GM21576 (cell line): ENCODE measurements at regions not wholly inside any gene's neighbourhood (a gene's known extent, or its start where the extent isn't known, plus 50 kb on each side); places are given as distances from the start of the nearest gene placed in this dataset.
"Not testable (repeated sequence)": the region's sequence is repeated elsewhere in the genome, so short reads cannot be mapped to it uniquely, and the experiment has no call there.

Experiments used
- ATAC-seq: cut with Tn5 transposase; IDR thresholded peaks from one replicate; pipeline ENCODE4 v1.9.1; 2021; ENCODE audit warnings: mild to moderate bottlenecking, moderate library complexity; ENCODE audit not compliant: unreplicated experiment

DNA sequence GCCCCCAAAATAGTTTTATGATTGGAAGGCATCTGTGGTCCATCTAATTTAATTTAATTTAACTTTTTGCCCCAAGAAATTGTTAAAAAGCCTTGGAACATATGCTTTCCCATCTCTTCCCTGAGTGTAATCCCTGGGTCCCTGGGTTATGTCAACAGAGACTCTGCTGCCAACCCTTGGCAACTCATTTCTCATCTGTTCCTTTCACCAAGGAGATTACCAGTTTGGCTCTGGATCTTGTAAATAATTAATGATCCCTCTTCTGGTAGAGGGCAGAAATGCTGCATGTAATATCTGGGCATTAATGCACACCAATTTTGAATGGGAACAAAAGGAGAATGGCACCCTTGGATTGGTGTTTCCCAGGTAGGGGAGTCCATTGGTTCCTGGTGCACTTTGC lies 514.2 kb downstream of the CCSER2 start:
- no peak for ATAC-seq

DNA sequence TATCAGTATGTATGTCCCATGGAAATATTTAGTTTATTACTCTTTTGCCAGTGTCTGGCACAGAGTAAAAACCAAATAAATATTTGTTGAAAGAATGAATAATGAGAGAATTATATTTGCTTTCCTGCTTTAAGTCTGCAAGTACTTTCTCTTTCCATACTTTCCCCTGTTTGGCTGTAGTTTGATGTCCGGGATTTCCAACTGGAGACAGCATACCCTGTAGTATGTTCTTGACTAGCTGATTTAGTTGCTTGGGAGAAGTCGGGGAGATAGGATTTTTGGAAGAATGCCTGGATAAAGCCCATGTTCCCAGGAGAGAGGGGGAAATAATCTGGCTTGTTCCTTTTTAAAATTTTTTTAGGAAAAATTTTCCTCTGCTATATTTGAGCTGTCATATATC lies 516.1 kb downstream of the CCSER2 start:
- no peak for ATAC-seq

DNA sequence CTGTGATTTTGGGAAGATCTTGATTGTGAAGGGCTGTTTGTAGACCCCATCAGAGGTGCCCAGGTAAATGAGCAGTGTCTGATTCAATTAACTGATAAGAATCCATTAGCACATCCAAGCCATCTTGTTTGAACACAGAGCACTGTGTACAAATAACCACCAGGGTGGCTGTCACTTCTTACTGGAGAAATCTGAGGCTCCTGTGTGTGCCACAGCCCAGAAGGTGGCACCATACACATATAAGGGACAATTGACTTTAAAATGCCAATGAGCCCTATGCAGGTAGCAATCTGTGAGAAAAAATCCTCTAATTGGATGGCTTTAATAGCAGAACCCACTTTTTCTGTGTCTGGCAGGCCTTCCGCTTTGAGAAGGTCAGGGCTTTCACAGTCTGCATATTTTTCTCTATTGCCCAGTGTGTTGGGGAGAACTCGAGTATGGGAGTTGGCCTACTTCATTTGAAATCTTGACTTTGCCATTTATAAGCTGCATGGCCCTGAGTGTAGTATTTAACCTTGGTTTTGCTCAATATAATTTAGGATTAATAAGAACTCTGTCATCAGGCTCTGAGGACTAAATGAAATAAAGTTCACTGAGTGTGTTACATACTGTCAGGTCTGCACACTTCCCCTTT lies 517.4 kb downstream of the CCSER2 start:
- ATAC-seq, result no peak

DNA sequence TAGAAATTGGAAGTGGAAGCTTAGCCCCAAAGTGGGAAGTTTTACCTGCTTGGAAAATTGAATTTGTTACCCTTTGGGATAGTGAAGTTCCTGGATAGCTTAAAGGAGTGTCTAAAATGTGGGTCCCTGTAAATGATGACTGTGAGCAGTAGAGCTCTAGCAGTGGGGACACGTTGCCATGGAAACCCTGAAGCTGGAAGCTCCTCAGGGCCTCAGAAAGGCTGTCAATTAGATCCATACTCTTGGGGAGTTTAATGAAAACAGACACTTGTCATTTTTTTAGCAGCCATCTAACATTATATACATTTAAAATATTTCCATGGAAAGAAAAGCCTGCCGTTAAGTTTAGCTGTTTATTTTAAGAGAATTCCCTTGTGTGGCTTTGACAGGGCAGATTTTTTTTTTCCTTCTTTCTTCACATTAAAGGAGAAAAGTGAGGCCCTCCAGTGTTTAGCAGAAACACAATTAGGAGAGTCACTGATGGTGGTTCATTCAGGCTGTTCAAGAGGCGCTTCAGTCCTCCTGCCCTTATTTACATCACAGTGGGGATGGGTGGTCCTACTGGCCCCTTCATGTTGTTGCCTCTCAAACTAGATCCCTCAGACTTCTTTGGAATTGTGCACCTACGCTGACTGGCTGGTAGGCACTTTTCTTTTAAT lies 518.4 kb downstream of the CCSER2 start:
- ATAC-seq, result no peak

DNA sequence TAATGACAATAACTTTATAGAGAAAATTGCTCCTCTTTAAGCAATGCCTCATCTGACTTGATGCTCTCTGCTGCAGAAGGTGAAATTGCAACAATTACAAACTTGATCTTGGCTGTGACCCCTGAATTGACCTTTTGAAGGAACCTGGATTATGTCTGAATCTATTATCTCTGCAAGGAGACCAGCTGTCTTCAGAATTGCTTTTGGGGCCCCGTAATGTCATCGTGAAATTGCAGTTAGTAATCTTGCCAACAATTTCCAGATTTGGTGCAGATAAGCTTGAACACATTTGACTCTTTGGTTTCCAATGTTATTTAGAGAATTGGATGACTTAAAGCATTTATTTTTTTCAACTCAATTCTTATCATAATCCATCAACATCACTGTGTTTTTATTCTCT lies 520.6 kb downstream of the CCSER2 start:
- no peak for ATAC-seq

DNA sequence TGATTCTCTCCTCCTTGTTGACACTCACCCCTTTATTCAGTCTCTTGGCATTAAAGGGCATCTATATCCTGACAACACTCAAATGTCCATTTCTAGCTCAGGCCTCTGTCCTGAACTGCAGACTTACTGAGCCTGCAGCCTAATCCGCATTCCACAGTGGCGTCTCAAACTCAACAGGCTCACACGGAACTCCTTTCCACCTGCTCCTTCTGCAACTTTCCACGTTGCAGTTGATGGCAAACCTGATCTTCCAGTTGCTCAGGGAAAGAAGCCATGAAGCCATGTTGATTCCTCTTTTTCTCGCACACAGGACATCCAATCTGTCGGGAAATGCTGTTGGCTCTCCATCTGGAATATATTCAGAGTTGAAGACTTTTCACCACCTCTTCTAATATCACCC lies 522.4 kb downstream of the CCSER2 start:
- ATAC-seq, result no peak

DNA sequence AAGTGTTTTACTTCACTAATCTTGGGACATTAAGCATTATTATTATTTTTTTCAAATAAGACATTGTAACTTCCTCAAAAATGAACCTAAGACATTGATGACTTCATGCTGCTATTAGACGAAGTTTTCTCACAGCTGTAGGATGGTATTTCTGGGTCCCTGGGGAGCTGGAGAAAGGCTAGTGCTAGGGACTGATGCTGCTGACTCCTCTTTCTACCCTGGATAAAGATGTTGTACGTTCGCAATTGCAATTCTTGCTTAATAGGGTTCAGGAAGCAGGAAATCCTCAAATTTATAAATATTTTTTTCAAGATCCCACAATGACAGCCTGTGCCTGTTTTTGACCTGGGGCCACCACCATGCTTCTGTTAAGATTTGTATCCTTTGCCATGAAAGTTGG lies 526.0 kb downstream of the CCSER2 start:
- no peak for ATAC-seq

DNA sequence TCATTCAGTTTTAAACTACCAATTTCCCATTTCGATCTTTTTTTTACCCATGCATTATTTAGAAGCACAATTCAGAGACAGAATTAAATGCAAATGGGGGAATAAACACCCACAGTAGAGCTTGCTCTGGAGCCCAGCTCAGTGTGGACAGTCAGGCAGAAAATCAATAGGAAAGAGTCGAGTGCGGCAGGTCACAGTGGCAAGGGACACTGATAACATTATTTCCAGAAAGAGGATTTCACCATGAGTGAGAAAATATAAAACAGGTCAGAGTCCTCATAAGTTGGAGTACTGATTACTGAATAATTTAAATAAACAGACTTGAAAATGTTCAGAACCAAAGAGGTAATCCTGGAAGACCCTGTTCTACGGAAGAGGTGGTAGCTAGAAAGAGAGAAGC lies 532.5 kb downstream of the CCSER2 start:
- ATAC-seq, result no peak

DNA sequence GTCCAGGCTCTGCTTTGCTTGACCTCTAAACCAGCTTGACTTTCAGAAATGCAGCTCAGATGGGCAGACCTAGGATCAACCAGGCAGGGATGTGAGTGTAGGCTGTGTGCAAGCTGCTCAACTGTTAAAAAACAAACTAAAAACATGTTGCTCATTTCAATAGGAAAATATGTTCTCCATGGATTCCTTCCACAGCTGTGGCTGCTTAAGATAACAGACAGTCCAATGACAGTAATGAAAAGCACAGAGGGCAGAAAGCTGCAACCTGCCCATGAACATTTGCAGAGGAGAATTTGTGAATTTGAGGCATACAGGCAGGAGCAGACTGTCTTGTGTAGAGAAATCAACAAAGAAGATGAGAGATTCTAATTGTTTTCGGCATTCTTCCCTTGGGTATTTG lies 534.2 kb downstream of the CCSER2 start:
- ATAC-seq, result no peak

DNA sequence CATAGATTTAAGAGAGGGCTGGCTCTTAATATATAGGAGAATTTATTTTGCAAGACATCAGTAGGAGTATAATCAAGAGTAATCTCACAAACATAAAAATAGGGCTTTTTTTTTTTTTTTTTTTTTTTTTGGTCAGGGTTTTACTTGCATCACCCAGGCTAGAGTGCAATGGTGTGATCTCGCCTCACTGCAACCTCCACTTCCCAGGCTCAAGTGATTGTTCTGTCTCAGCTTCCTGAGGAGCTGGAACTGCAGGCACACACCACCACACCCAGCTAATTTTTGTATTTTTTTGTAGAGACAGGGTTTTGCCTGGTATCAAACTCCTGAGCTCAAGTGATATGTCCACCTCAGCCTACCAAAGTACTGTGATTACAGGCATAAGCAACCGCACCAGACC lies 535.3 kb downstream of the CCSER2 start:
- no peak for ATAC-seq

DNA sequence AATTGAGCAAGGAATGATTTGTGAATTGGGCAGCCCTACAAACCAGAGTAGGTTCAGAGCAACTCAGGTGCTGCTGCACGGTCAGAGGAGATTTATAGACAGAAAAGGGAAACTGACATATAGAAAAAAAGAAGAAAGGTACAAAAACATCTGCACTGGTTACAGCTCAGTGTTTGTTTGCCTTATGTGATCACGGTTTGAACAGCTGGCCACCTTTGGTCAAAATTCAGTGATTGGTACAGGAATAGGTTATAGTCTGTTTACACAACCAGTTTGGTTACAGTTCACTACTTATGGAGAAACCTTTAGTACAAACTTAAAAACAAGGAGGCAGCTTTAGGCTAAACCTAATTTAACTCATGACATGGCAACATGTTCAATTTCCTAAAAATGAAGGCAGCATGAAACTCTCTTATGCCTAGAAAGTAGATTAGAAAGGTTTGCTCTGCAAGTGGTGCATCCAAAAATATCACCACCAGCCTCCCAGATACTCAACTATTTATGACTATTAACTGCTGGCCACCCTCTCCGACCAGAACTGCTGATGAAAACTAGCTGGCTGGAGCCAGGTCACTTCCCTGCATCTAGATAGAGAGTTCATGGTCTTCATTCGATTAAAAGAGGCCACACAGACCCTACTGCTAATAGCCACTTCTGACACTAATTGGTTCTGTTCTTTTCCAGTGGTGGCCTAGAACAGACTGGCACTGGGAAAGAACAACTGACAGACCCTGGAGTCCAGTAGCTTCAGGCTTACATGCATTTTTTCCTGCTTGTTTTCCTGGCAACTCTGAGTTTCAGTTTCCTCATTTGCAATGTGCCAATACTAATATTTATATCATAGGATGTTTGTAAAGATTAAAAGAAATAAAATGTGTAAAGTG lies 548.0 kb downstream of the CCSER2 start:
- no peak for ATAC-seq

DNA sequence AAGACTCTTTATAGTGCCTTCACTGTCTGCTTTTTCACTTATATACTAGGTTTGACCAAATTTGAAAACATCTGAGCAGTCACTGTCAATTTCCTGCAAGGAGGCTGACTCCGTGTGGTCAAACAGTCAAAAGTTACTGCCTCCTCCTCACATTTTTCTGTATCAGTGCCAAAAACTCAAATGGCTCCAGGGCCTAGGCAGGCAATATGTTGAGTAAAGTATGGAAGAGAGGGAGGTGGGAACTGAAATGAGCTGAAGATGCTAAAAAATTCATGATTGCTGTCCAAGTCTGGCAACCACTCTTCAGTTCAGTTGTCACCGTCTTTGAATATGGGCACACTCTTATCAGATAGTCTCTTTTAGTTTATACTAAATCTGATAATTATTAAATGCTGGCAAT lies 551.6 kb downstream of the CCSER2 start:
- ATAC-seq, result no peak

DNA sequence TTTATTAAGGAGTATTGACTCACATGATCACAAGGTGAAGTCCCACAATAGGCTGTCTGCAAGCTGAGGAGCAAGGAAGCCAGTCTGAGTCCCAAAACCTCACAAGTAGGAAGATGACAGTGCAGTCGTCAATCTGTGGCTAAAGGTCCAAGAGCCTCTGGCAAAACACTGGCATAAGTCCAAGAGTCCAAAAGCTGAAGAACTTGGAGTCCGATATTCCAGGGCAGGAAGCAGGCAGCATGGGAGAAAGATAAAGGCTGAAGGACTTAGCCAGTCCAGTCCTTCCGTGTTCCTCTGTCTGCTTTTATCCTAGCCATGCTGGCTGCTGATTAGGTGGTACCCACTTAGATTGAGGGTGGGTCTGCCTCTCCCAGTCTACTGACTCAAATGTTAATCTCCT lies 553.3 kb downstream of the CCSER2 start:
- ATAC-seq, result not testable (repeated sequence)

DNA sequence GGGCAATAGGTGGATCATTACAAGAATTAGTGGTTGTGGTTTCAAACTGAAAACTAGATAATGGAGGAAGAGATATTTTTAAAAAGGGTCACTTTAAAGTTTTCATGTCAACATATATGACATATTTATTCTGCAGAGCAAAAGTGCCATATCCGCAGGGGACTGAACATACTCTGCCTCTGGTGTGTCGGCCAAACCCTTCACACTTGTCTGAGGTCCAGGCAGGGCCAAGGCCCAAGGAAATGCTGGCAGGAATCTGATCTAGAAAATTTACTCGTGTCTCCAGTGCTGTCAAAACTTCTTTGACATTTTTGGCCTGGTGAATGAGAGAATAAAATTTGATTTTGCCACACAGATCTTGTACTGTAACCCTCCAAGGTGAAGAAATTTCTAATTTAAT lies 562.3 kb downstream of the CCSER2 start:
- no peak for ATAC-seq

DNA sequence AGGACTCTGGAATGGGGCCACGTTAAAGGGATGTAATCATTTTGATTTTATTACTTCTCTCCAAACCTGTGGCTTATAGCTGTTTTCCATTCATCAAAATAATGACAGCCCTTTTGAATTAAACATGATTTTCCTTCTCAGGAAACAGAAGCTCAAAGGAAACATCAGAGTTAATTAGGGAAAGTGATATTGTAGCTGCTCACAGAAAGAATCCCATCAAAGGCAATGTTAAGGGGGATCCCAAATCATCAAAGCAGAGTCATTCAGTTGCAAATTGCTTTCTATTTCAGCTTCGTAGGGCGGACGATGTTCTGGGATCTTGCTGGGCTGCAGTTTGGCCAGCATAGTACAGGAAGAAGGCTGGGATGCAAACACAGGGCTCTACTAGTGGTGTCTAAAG lies 563.2 kb downstream of the CCSER2 start:
- ATAC-seq, result no peak

DNA sequence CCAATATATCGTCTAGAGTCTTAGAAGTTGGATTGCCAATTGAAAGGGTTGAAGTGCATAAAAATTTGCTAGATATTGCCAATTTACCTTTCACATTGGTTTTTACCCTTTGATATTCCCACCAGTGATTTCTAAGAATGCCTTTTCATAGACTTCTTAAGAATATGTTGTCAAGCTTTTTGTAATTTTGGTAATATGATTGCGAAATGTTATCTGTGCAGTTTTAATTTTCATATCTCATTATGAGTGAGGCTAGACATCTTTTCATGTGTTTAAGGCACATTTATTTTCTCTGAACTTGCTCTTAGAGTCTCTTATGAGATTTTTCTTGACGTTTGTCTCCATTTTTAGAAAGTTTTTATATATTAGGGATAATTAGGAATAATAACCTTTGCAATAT lies 567.2 kb downstream of the CCSER2 start:
- no peak for ATAC-seq

DNA sequence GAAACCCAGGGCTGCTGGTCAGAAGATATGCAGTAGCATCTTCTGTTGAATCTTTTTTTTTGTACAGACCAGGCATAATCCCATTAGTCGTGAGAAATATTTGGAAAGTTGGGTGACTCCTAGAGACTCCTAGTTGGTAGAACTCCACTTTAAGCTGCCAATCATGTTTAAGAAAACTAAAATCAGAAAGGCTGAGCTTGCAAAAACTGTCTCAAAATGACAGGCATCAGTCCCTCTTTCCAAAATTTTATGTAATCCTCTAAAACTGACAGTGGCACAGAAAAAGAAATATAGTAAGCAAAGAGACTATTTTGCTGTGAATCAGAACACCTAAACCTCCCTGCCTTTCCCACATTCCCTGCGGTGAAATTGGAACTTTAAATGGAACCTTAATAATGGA lies 568.5 kb downstream of the CCSER2 start:
- ATAC-seq, result no peak

DNA sequence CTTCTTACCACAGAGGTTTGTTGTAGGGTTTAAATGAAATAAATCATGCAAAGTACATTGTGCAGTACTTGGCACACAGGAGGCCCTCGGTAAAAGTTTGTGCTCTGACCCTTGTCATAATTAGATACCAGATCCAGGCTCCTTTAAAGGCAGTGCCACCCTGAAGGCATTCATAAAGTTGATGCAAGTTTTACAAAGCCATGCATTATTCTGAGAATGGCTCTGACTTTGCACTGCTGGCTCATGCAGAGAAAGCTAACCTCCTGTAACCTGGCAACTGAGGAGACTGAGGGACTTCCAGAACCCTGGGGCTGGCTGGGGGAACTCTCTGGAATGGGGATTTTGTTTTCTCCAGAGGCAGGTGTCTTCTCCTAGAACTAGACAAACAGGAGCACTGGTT lies 570.9 kb downstream of the CCSER2 start:
- ATAC-seq, result no peak

DNA sequence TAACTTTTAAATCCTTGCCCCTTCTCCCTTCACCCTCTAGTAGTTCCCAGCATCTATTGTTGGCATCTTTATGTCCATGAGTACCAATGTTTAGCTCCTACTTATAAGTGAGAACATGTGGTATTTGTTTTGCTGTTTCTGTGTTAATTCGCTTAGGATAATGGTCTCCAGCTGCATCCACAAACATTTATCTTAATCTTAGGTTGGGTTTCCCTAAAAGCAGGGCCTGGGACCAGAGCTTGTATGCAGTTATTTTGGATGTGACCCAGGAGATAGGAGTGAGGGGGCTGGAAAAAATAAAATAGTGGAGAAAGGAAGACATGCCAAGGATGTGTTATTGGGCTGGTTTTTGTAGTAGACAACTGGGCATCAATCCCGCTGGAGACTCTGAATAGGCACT lies 571.8 kb downstream of the CCSER2 start:
- ATAC-seq, result no peak

DNA sequence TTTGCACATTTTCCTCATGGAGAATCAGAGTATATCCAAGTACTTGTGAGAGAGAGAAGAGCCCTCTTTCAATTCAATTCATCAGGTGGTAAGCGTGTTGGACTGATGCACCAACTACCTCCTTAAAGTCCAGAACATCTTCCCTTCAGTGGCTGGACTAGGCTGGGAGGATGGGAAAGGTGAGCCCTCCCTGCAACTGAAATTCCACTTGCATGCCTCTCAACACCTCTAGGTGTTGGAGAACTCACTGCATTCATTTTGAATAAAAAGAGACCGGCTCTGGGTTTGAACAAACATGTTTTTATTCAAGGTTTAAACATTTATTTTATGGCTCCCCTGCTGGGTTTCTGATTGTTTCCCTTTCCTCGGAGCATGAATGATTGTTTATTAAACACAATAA lies 573.5 kb downstream of the CCSER2 start:
- no peak for ATAC-seq

DNA sequence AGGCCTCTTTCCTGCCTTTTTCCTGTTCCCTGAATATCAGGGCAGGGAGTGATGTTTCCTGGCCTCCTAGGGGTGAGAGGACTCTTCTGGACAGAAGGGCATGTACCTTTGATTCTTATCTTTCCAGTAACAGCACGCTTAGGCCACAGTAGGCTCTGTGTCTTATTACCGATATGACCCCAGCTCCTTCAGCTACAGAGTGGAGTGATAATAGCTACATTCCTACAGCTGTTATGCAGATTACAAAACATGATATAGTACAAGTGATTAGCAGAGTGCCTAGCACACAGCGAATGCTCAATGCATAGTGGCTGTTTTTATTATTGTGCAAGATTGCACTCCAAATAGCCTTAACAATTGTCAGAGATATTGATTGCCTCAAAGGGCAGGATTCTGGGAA lies 574.2 kb downstream of the CCSER2 start:
- ATAC-seq, result no peak

DNA sequence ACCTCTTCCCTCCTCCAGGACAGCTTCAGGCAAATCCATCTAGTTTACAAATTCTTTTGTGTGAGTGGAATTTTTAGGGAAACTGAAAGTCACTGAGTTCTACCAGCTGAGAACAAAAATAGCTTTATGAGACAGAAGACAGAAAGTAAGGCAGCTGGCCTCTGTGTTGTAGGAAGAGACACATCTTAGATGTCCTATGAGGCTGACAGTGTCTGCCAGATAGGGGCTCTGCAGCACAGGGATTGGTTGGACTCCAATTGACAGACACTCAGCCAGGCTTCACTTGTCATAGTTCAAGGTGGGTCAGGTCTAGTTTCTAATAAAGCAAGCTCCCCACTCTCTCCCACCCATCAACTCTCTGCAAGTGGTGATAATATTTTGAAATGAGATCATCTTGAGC lies 574.9 kb downstream of the CCSER2 start:
- ATAC-seq, result no peak
